K562 (cell line): ENCODE measurements at regions not wholly inside any gene's neighbourhood (a gene's known extent, or its start where the extent isn't known, plus 50 kb on each side); places are given as distances from the start of the nearest gene placed in this dataset.

Source experiments
- ATAC-seq: fragments of 200-7000 bp; cut with Tn5 transposase; 3 replicates; pipeline ENCODE4 v1.9.1; 2020; ENCODE audit warnings: moderate library complexity
- BruUV-seq: library from RNA; stranded (reverse); fragments of 400-500 nt; replicated peaks from 2 replicates; lab custom pipeline; 2021; lab: Mats Ljungman, UMichigan
- CTCF ChIA-PET: fragments of 300-600 bp; formaldehyde crosslinking; extraction: SDS; loops from one replicate; lab custom pipeline; 2021; ENCODE audit warnings: low intra/inter-chr PET ratio; lab: Yijun Ruan, JAX
- POLR2A ChIA-PET: fragments of 300-600, 350-650 bp; sonication (Branson Sonifier 250); formaldehyde crosslinking; extraction: SDS; loops from one replicate; lab custom pipeline; 2021; ENCODE audit warnings: antibody characterized with exemption, inconsistent platforms; lab: Yijun Ruan, JAX
- DNase-seq, 4 experiments: peaks; one replicate each; pipeline versions ENCODE4 v3.0.0 to v3.0.0-alpha.2; 2011 to 2018; ENCODE audit warnings: low spot score in 3 of 4, mixed read lengths in 3 of 4; ENCODE audit errors: extremely low read depth in 1 of 4
- FAIRE-seq: peaks from 2 replicates; lab custom pipeline; 2011; peaks lifted over from hg19 to GRCh38; lab: Jason Lieb, UNC
- H2AFZ ChIP-seq: 2 replicates; pipeline ENCODE4 v1.6.0; 2011; ENCODE audit warnings: low read depth, low read length, control low read depth, inconsistent platforms
- H3K27ac ChIP-seq: fragments of 200-600 bp; 3 replicates; pipeline ENCODE4 v1.8.0; 2011; ENCODE audit warnings: low read depth, mild to moderate bottlenecking, control low read depth, inconsistent platforms, low read length, moderate library complexity, mixed read lengths; ENCODE audit errors: extremely low read depth
- H3K27me3 ChIP-seq, 2 experiments: fragments of 300-600 bp in 1 of 2; 2 replicates in 1 of 2; 3 replicates in 1 of 2; pipeline versions ENCODE4 v1.6.0 to v1.8.0; 2011; ENCODE audit warnings: inconsistent platforms in 2 of 2, low read length in 2 of 2, mild to moderate bottlenecking in 1 of 2, mixed read lengths in 1 of 2, moderate library complexity in 1 of 2; ENCODE audit not compliant: control insufficient read depth in 2 of 2, insufficient read depth in 2 of 2
- H3K36me3 ChIP-seq: fragments of 300-600 bp; 3 replicates; pipeline ENCODE4 v1.8.0; 2011; ENCODE audit warnings: mild to moderate bottlenecking, low read length, inconsistent platforms; ENCODE audit not compliant: control insufficient read depth, insufficient read depth
- H3K4me1 ChIP-seq, 2 experiments: fragments of 200-600 bp in 1 of 2; replicated peaks in 1 of 2; 2 replicates in 1 of 2; 3 replicates in 1 of 2; pipeline versions ENCODE4 v1.5.1 to v1.8.0; 2011; ENCODE audit warnings: inconsistent platforms in 2 of 2, low read length in 2 of 2, mild to moderate bottlenecking in 1 of 2, mixed read lengths in 1 of 2, moderate library complexity in 1 of 2; ENCODE audit not compliant: control insufficient read depth in 2 of 2, insufficient read depth in 2 of 2
- H3K4me2 ChIP-seq: 2 replicates; pipeline ENCODE4 v1.6.1; 2011; ENCODE audit warnings: low read length, control low read depth, inconsistent platforms, mixed read lengths; ENCODE audit not compliant: insufficient read depth
- H3K4me3 ChIP-seq: fragments of 200-600 bp; sonication (generic), shearing (Covaris generic); 2 replicates; pipeline ENCODE4 v1.5.1; 2016; ENCODE audit warnings: control low read depth, inconsistent platforms
- H3K79me2 ChIP-seq: fragments of 200-600 bp; 3 replicates; pipeline ENCODE4 v1.8.0; 2011; ENCODE audit warnings: low read length, inconsistent platforms; ENCODE audit not compliant: control insufficient read depth, insufficient read depth
- H3K9ac ChIP-seq, 2 experiments: 2 replicates each; pipeline versions ENCODE4 v1.6.0 to v1.6.1; 2011; ENCODE audit warnings: low read depth in 2 of 2, low read length in 2 of 2, control low read depth in 1 of 2, inconsistent platforms in 1 of 2, mild to moderate bottlenecking in 1 of 2, mixed read lengths in 1 of 2; ENCODE audit not compliant: insufficient read depth in 1 of 2
- H3K9me1 ChIP-seq: one replicate; pipeline ENCODE4 v1.6.0; 2011; ENCODE audit warnings: inconsistent platforms, mild to moderate bottlenecking, low read length, moderate library complexity; ENCODE audit not compliant: control insufficient read depth, insufficient read depth
- H3K9me3 ChIP-seq: replicated peaks from 2 replicates; pipeline ENCODE4 v1.5.1; 2011; ENCODE audit warnings: low read depth, low read length, inconsistent platforms; ENCODE audit not compliant: control insufficient read depth, insufficient read depth
- H4K20me1 ChIP-seq: replicated peaks from 2 replicates; pipeline ENCODE4 v1.6.1; 2011; ENCODE audit warnings: low read length, inconsistent platforms, mixed read lengths; ENCODE audit not compliant: control insufficient read depth, insufficient read depth
- ARID3A ChIP-seq: IDR thresholded peaks from 2 replicates; pipeline ENCODE4 v1.6.1; 2012; ENCODE audit warnings: low read depth, low read length, improper control_type of control experiment, borderline replicate concordance
- PBX2 ChIP-seq, 2 experiments: IDR thresholded peaks in 1 of 2; conservative IDR thresholded peaks in 1 of 2; 2 replicates each; pipeline ENCODE4 v1.6.1; 2016; ENCODE audit warnings: low read depth in 2 of 2, mild to moderate bottlenecking in 1 of 2, missing compliant biosample characterization in 1 of 2, missing genetic modification characterization in 1 of 2, moderate library complexity in 1 of 2
- POLR2A ChIP-seq: fragments of 450-650 bp; conservative IDR thresholded peaks from 2 replicates; pipeline ENCODE4 v1.6.1; 2016
- TSHZ1 ChIP-seq: fragments of 250-450 bp; sonication (Bioruptor Pico); IDR thresholded peaks from 2 replicates; pipeline ENCODE4 v1.4.0; 2020; ENCODE audit warnings: mild to moderate bottlenecking, moderate library complexity
- ZBTB1 ChIP-seq: sonication (generic); formaldehyde crosslinking; IDR thresholded peaks from 2 replicates; pipeline ENCODE4 v1.8.1; 2023; ENCODE audit warnings: missing genetic modification reagents, low read depth, mild to moderate bottlenecking, borderline replicate concordance
- ZKSCAN3 ChIP-seq: fragments of 250-450 bp; sonication (Bioruptor Pico); IDR thresholded peaks from 2 replicates; pipeline ENCODE4 v1.4.0; 2020
- ZNF347 ChIP-seq: fragments of 450-650 bp; formaldehyde crosslinking; IDR thresholded peaks from 2 replicates; pipeline ENCODE4 v1.4.0; 2020; ENCODE audit warnings: low read depth, mild to moderate bottlenecking, moderate library complexity
- ZNF778 ChIP-seq: fragments of 450-650 bp; formaldehyde crosslinking; IDR thresholded peaks from 2 replicates; pipeline ENCODE4 v1.4.0; 2020; ENCODE audit warnings: mild to moderate bottlenecking, moderate library complexity
- WGBS: fragments of 100-300 bp; shearing (Covaris generic); methylation state at CpG from one replicate; pipeline ENCODE4 v1.1.6; 2016; ENCODE audit warnings: low coverage, mixed read lengths; ENCODE audit not compliant: insufficient coverage; ENCODE audit errors: missing lambda C conversion rate; 5-methylcytosine and 5-hydroxymethylcytosine counted together
- in situ Hi-C: fragments of 300-500 bp; cut with MboI; formaldehyde crosslinking; loops from 4 replicates; pipeline ENCODE4 v1.15.0; 2018; ENCODE audit warnings: inconsistent platforms, mixed read lengths
- intact Hi-C: fragments of 100-400 bp; cut with micrococcal nuclease; formaldehyde crosslinking; loops from 2 replicates; pipeline ENCODE4 v1.14.2; 2022

GRCh38 chr6:81984599-81984998 is 232.1 kb upstream of the TENT5A start:
- ATAC-seq, result no peak
- Histone ChIP-seq H3K4me3 (no peak overlapping the region), H3K9ac (no peak overlapping the region), H3K27ac (no peak overlapping the region), H3K9me1 (no peaks in the 10 kb centered on the region), H2AFZ (no peak overlapping the region), H3K27me3 (no peaks in the 10 kb centered on the region), H3K9me3 (no peaks in the 10 kb centered on the region), H3K79me2 (no peaks in the 10 kb centered on the region), H3K4me2 (no peak overlapping the region), H3K4me1 (no peaks in the 10 kb centered on the region), H4K20me1 (no peaks in the 10 kb centered on the region), H3K36me3 (no peaks in the 10 kb centered on the region)
- intact Hi-C loops (no loop called here), in situ Hi-C loops (no loop called here)
- no peak for TF ChIP-seq ZBTB1
- ChIA-PET POLR2A (no interaction called here), CTCF (no interaction called here)
- WGBS, result 0% methylated on average over 1 of the region's 1 CpG
- no peak for DNase-seq
- BruUV-seq, result no TSS peak
- FAIRE-seq, result no peak

- in situ Hi-C loops (no loop called here), intact Hi-C loops (no loop called here)
- FAIRE-seq (no peak), DNase-seq (no peak), ATAC-seq (no peak)
- Histone ChIP-seq H2AFZ (no peak overlapping the region), H3K4me1 (no peaks in the 10 kb centered on the region), H3K79me2 (no peaks in the 10 kb centered on the region), H3K27ac (no peak overlapping the region), H3K9ac (no peak overlapping the region), H3K9me1 (no peaks in the 10 kb centered on the region), H4K20me1 (no peaks in the 10 kb centered on the region), H3K4me2 (no peak overlapping the region), H3K9me3 (no peaks in the 10 kb centered on the region), H3K36me3 (no peaks in the 10 kb centered on the region), H3K27me3 (no peaks in the 10 kb centered on the region), H3K4me3 (no peak overlapping the region)
- POLR2A ChIA-PET, result interaction anchor here (0.8 kb wide), 2 partner anchors 12 to 282 kb away, joined by 3 read pairs; no protein-coding TSS in a partner anchor
- WGBS, result 0% methylated on average over 1 of the region's 1 CpG
- no TSS peak for BruUV-seq
- CTCF ChIA-PET, result no interaction called here
- TF ChIP-seq TSHZ1 (CRISPR knock-in tag), result no peak
- TF ChIP-seq ZNF778 (CRISPR knock-in tag), result no peak
- TF ChIP-seq ZNF347 (CRISPR knock-in tag), result no peak
- no peak for TF ChIP-seq ARID3A
- no peak for TF ChIP-seq PBX2 (CRISPR knock-in tag; IDR thresholded peaks at IDR 0.05; ENCODE audit: low read depth)
- TF ChIP-seq PBX2 (tag; conservative IDR thresholded peaks at IDR 0.05; ENCODE audit: low read depth), result no peak
- no peak for TF ChIP-seq POLR2A
- no peak for TF ChIP-seq ZKSCAN3 (CRISPR knock-in tag)
These were observed 229.3 kb upstream of the TENT5A start for GRCh38 chr6:81981812-81982211.
